Smooth muscle cell (in vitro differentiated cells): ENCODE measurements at regions not wholly inside any gene's neighbourhood (a gene's known extent, or its start where the extent isn't known, plus 50 kb on each side); places are given as distances from the start of the nearest gene placed in this dataset.

ENCODE experiments used
- DNase-seq: peaks from one replicate; lab custom pipeline; 2025; ENCODE audit not compliant: unreplicated experiment; lab: John Stamatoyannopoulos, UW
- H2AFZ ChIP-seq: fragments of 200-600 bp; sonication (generic); 2 replicates; pipeline ENCODE4 v1.6.0; 2016; ENCODE audit warnings: antibody characterized with exemption, low read depth, mild to moderate bottlenecking
- H3F3A ChIP-seq: fragments of 200-600 bp; sonication (generic); 2 replicates; pipeline ENCODE4 v1.6.0; 2017; ENCODE audit warnings: antibody characterized with exemption, low read depth
- H3K27ac ChIP-seq: fragments of 200-600 bp; sonication (generic); 2 replicates; pipeline ENCODE4 v1.5.1; 2016; ENCODE audit warnings: low read depth, mild to moderate bottlenecking
- H3K27me3 ChIP-seq: fragments of 200-600 bp; sonication (generic); 2 replicates; pipeline ENCODE4 v1.6.1; 2016; ENCODE audit warnings: low read depth, mild to moderate bottlenecking
- H3K36me3 ChIP-seq: fragments of 200-600 bp; sonication (generic); 2 replicates; pipeline ENCODE4 v1.5.1; 2016; ENCODE audit warnings: low read depth
- H3K4me1 ChIP-seq: fragments of 200-600 bp; sonication (generic); 2 replicates; pipeline ENCODE4 v1.5.1; 2016; ENCODE audit warnings: low read depth
- H3K4me2 ChIP-seq: fragments of 200-600 bp; sonication (generic); 2 replicates; pipeline ENCODE4 v1.6.0; 2016; ENCODE audit warnings: mild to moderate bottlenecking
- H3K4me3 ChIP-seq: fragments of 200-600 bp; sonication (generic); 2 replicates; pipeline ENCODE4 v1.5.1; 2016; ENCODE audit warnings: mild to moderate bottlenecking
- H3K79me2 ChIP-seq: fragments of 200-600 bp; sonication (generic); 2 replicates; pipeline ENCODE4 v1.6.0; 2016; ENCODE audit warnings: low read depth, mild to moderate bottlenecking
- H3K9ac ChIP-seq: fragments of 200-600 bp; sonication (generic); 2 replicates; pipeline ENCODE4 v1.6.0; 2016; ENCODE audit warnings: low read depth
- H3K9me3 ChIP-seq: fragments of 200-600 bp; sonication (generic); replicated peaks from 2 replicates; pipeline ENCODE4 v1.5.1; 2016; ENCODE audit warnings: low read depth
- H4K20me1 ChIP-seq: fragments of 200-600 bp; sonication (generic); 2 replicates; pipeline ENCODE4 v1.6.0; 2016; ENCODE audit warnings: low read depth
- WGBS: methylation state at CpG from one replicate; pipeline ENCODE4 v1.1.7; 2016; ENCODE audit warnings: low lambda C conversion rate; 5-methylcytosine and 5-hydroxymethylcytosine counted together
- TF ChIP-seq, protein P1 (sequence below): fragments of 200-600 bp; sonication (generic); IDR thresholded peaks from 2 replicates; pipeline ENCODE4 v1.5.1; 2017; ENCODE audit warnings: borderline replicate concordance, mild to moderate bottlenecking, antibody characterized with exemption; ENCODE audit not compliant: insufficient read depth, poor library complexity, severe bottlenecking

DNA sequence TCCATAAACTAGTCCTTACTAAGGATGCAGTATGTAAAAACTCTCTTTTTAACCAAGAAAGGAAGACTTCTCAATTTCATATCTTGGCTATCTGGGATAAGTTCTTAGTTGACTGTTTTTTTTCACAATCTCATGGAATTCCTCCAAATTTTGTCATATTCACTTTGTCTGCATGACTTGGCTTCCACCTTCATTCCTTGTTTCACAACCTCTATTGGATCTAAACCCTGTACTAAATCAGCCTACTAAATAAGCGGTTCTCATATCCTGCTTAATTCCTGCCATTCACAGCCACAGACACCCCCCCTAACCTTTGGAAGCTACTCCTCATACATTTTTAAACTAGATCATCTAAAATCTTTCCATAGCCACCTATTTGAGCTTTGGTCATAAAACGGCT, 370.6 kb upstream of the NAALADL2 start:
- H4K20me1 ChIP-seq, result peaks cover 3% of the 10 kb centered on the region
- no peaks in the 10 kb centered on the region for H3F3A ChIP-seq
- no peaks in the 10 kb centered on the region for H3K4me1 ChIP-seq
- TF ChIP-seq, protein P1, sequence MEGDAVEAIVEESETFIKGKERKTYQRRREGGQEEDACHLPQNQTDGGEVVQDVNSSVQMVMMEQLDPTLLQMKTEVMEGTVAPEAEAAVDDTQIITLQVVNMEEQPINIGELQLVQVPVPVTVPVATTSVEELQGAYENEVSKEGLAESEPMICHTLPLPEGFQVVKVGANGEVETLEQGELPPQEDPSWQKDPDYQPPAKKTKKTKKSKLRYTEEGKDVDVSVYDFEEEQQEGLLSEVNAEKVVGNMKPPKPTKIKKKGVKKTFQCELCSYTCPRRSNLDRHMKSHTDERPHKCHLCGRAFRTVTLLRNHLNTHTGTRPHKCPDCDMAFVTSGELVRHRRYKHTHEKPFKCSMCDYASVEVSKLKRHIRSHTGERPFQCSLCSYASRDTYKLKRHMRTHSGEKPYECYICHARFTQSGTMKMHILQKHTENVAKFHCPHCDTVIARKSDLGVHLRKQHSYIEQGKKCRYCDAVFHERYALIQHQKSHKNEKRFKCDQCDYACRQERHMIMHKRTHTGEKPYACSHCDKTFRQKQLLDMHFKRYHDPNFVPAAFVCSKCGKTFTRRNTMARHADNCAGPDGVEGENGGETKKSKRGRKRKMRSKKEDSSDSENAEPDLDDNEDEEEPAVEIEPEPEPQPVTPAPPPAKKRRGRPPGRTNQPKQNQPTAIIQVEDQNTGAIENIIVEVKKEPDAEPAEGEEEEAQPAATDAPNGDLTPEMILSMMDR, result no peak
- DNase-seq, result no peak
- no peaks in the 10 kb centered on the region for H3K27me3 ChIP-seq
- no peak overlapping the region for H3K4me2 ChIP-seq
- no peak overlapping the region for H3K9ac ChIP-seq
- no peak overlapping the region for H3K27ac ChIP-seq
- no peak overlapping the region for H3K4me3 ChIP-seq
- peaks cover 3% of the 10 kb centered on the region for H3K79me2 ChIP-seq
- 94% methylated on average over 2 of the region's 2 CpGs for WGBS
- no peak overlapping the region for H2AFZ ChIP-seq
- no peaks in the 10 kb centered on the region for H3K9me3 ChIP-seq
- H3K36me3 ChIP-seq, result no peaks in the 10 kb centered on the region

DNA sequence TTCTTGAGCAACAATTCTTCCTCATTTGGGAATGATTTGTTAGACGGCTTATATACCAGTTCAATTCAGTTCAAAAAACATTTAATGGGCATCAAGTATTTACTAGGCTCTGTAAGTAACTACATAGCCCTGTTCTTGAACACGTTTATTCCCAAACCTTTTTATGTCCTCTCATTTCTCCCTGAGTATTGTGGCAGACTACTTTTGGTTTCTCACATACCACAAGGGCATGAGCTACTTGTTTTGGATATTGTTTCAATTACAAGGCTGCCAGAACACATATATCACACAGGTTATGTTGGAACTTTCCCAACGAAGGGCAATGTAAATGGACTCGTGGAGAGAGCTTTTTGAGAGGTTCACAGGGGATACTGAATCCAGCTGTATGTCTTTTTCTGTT, 363.8 kb upstream of the NAALADL2 start:
- Histone ChIP-seq H3F3A (no peaks in the 10 kb centered on the region), H3K36me3 (no peaks in the 10 kb centered on the region), H3K4me3 (no peak overlapping the region), H3K4me2 (no peak overlapping the region), H2AFZ (no peak overlapping the region), H3K27me3 (no peaks in the 10 kb centered on the region), H4K20me1 (no peaks in the 10 kb centered on the region), H3K27ac (no peak overlapping the region), H3K79me2 (no peaks in the 10 kb centered on the region), H3K9me3 (no peaks in the 10 kb centered on the region), H3K9ac (no peak overlapping the region), H3K4me1 (no peaks in the 10 kb centered on the region)
- TF ChIP-seq, protein P1, result no peak
- DNase-seq, result no peak
- 81% methylated on average over 4 of the region's 4 CpGs for WGBS

DNA sequence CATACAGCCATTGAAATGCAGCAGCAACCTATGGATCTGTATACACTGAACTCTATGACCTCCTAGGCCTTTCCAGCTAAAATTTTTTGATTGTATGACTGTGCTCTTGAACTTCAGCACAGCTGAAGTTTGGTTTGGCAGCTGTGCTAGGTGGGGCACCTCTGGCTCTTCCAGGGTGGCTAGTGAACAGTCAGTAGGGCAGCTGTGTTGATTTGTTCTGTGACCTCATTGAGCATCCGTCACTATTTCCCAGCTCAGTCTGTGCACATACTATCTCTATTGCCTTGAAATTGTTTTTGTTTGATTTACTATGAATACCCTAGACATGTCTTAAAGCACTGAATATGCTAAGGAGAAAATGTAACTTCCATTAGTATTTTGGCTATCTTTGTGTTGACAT, 363.2 kb upstream of the NAALADL2 start:
- Histone ChIP-seq H3K27ac (no peak overlapping the region), H3K27me3 (no peaks in the 10 kb centered on the region), H3K4me3 (no peak overlapping the region), H3K9me3 (no peaks in the 10 kb centered on the region), H2AFZ (no peak overlapping the region), H3K9ac (no peak overlapping the region), H4K20me1 (no peaks in the 10 kb centered on the region), H3K4me2 (no peak overlapping the region), H3K4me1 (no peaks in the 10 kb centered on the region), H3K79me2 (no peaks in the 10 kb centered on the region), H3K36me3 (no peaks in the 10 kb centered on the region), H3F3A (no peaks in the 10 kb centered on the region)
- 86% methylated on average over 1 of the region's 1 CpG for WGBS
- TF ChIP-seq, protein P1, result no peak
- no peak for DNase-seq

DNA sequence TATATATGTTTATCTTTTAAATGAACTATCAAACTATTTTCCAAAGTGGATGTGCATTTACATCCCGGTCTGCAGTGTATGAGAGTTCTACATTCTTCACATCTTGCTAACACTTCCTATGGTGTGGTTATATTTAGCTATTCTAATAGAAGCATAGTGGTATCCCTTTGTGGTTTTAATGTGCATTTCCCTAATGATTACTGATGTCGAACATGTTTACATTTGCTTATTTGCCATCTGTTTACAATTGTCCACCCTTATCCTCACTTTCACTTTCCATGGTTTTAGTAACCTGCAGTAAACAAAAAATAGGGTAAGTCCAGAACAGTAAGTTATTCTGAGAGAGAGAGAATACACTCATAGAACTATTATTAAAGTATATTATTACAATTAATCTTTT, 360.5 kb upstream of the NAALADL2 start:
- Histone ChIP-seq H3K27me3 (no peaks in the 10 kb centered on the region), H3F3A (no peaks in the 10 kb centered on the region), H3K4me1 (no peaks in the 10 kb centered on the region), H3K27ac (no peak overlapping the region), H3K36me3 (no peaks in the 10 kb centered on the region), H3K4me3 (no peak overlapping the region), H3K4me2 (no peak overlapping the region), H3K9me3 (no peaks in the 10 kb centered on the region), H3K9ac (no peak overlapping the region), H4K20me1 (no peaks in the 10 kb centered on the region), H3K79me2 (no peaks in the 10 kb centered on the region), H2AFZ (no peak overlapping the region)
- no peak for DNase-seq
- TF ChIP-seq, protein P1, result no peak
- 63% methylated on average over 2 of the region's 2 CpGs for WGBS
